Sigmoid colon (tissue), 6 donors: ENCODE measurements at regions not wholly inside any gene's neighbourhood (a gene's known extent, or its start where the extent isn't known, plus 50 kb on each side); places are given as distances from the start of the nearest gene placed in this dataset.

ENCODE experiments used
- DNase-seq: peaks from one replicate; pipeline ENCODE4 v3.0.0-alpha.2; 2019
- H3K27ac ChIP-seq, 4 donors: fragments of 200-600 bp; sonication (generic); one replicate each; pipeline ENCODE4 v1.5.1; 2016 to 2019; ENCODE audit warnings: mild to moderate bottlenecking in 1 of 4
- H3K27me3 ChIP-seq, 3 donors: fragments of 200-600 bp; sonication (generic); one replicate each; pipeline ENCODE4 v1.5.1; 2019; ENCODE audit warnings: mild to moderate bottlenecking in 1 of 3
- H3K36me3 ChIP-seq, 4 donors: fragments of 200-600 bp; sonication (generic); one replicate each; pipeline ENCODE4 v1.5.1; 2016 to 2019
- H3K4me1 ChIP-seq, 4 donors: fragments of 200-600 bp; sonication (generic); one replicate each; pipeline ENCODE4 v1.5.1; 2017 to 2019
- H3K4me3 ChIP-seq, 4 donors: fragments of 200-600 bp; sonication (generic); one replicate each; pipeline ENCODE4 v1.5.1; 2017 to 2019; ENCODE audit warnings: mild to moderate bottlenecking in 2 of 4, moderate library complexity in 1 of 4
- H3K9me3 ChIP-seq, 4 donors: fragments of 200-600 bp in 3 of 4; sonication (generic) in 3 of 4; one replicate each; pipeline versions ENCODE4 v1.5.1 to v1.6.1; 2013 to 2019
- CTCF ChIP-seq, 4 experiments: fragments of 450-650 bp in 3 of 4; fragments of 200-600 bp in 1 of 4; IDR thresholded peaks; one replicate each; pipeline ENCODE4 v1.5.1; 2016 to 2019; ENCODE audit warnings: antibody characterized with exemption in 4 of 4, mild to moderate bottlenecking in 3 of 4, moderate library complexity in 2 of 4
- EP300 ChIP-seq, 4 donors: sonication (generic); formaldehyde crosslinking; IDR thresholded peaks; one replicate each; pipeline ENCODE4 v1.6.1; 2017; ENCODE audit warnings: antibody characterized with exemption in 4 of 4
- POLR2A ChIP-seq, 2 donors: fragments of 450-650 bp; IDR thresholded peaks; one replicate each; pipeline ENCODE4 v1.6.1; 2016; ENCODE audit warnings: antibody characterized with exemption in 2 of 2, mild to moderate bottlenecking in 2 of 2, moderate library complexity in 2 of 2
- POLR2AphosphoS5 ChIP-seq, 4 donors: sonication (generic); formaldehyde crosslinking; IDR thresholded peaks; one replicate each; pipeline ENCODE4 v1.6.1; 2017; ENCODE audit warnings: antibody characterized with exemption in 4 of 4
- WGBS, 2 donors: extraction: QIAGEN DNeasy Blood & Tissue Kit; methylation state at CpG; one replicate each; pipeline ENCODE4 v1.1.7; 2013; 5-methylcytosine and 5-hydroxymethylcytosine counted together
- intact Hi-C: fragments of 100-400 bp; cut with DNase I; formaldehyde crosslinking; loops from one replicate; pipeline ENCODE4 v1.15.1; 2023
- donor health status: healthy with polysubstance abuse.
- donor health status: healthy.

- Histone ChIP-seq H3K36me3 (no peaks in the 10 kb centered on the region), H3K9me3 (no peaks in the 10 kb centered on the region), H3K27ac (no peak overlapping the region), H3K27me3 (no peaks in the 10 kb centered on the region), H3K4me3 (no peak overlapping the region), H3K4me1 (no peaks in the 10 kb centered on the region)
- intact Hi-C loops = no loop called here
- TF ChIP-seq EP300 (IDR thresholded peaks at IDR 0.05) (no peak), POLR2AphosphoS5 (IDR thresholded peaks at IDR 0.05) (no peak), POLR2A (IDR thresholded peaks at IDR 0.05) (no peak), CTCF (IDR thresholded peaks at IDR 0.05) (no peak)
- WGBS, 2 donors = 63 to 75% methylated on average over 1 of the region's 1 CpG
- DNase-seq = no peak
These were observed 1141.6 kb downstream of the KCNT2 start for GRCh38 chr1:195466639-195467038.

DNA sequence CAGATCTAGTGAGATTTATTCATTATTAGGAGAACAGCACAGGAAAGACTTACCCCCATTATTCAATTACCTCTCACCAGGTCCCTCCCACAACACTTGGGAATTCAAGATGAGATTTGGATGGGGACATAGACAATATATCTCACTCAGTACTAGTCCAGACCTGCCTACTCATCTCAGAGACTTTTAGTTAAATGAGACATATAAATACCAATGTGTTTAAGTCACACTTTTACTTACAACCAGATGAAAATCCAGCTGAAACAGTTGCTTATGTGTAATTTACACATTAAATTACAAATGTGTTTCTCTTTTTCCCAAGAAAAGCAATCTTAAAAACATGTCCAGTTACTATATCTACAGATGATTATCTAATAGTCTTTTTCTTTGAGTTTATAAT, 1145.6 kb downstream of the KCNT2 start:
- H3K36me3 ChIP-seq = no peaks in the 10 kb centered on the region
- H3K27ac ChIP-seq = no peak overlapping the region

GRCh38 chr1:195462152-195462551, 1146.1 kb downstream of the KCNT2 start:
- Histone ChIP-seq H3K4me1 (no peaks in the 10 kb centered on the region), H3K9me3 (no peaks in the 10 kb centered on the region), H3K27ac (no peak overlapping the region), H3K36me3 (no peaks in the 10 kb centered on the region), H3K27me3 (no peaks in the 10 kb centered on the region), H3K4me3 (no peak overlapping the region)
- no peak for DNase-seq
- 23 to 80% methylated on average over 2 of the region's 2 CpGs for WGBS, 2 donors
- intact Hi-C loops = no loop called here
- no peak for TF ChIP-seq CTCF (IDR thresholded peaks at IDR 0.05)
- TF ChIP-seq EP300 (IDR thresholded peaks at IDR 0.05) = no peak
- no peak for TF ChIP-seq POLR2AphosphoS5 (IDR thresholded peaks at IDR 0.05)

More for the DNA sequence above, 1145.6 kb downstream of the KCNT2 start:
- Histone ChIP-seq H3K4me1 (no peaks in the 10 kb centered on the region), H3K9me3 (no peaks in the 10 kb centered on the region), H3K4me3 (no peak overlapping the region), H3K27me3 (no peaks in the 10 kb centered on the region)
- TF ChIP-seq POLR2AphosphoS5 (IDR thresholded peaks at IDR 0.05) (no peak), CTCF (IDR thresholded peaks at IDR 0.05) (no peak), EP300 (IDR thresholded peaks at IDR 0.05) (no peak), POLR2A (IDR thresholded peaks at IDR 0.05) (no peak)
- no peak for DNase-seq
- intact Hi-C loops = no loop called here

DNA sequence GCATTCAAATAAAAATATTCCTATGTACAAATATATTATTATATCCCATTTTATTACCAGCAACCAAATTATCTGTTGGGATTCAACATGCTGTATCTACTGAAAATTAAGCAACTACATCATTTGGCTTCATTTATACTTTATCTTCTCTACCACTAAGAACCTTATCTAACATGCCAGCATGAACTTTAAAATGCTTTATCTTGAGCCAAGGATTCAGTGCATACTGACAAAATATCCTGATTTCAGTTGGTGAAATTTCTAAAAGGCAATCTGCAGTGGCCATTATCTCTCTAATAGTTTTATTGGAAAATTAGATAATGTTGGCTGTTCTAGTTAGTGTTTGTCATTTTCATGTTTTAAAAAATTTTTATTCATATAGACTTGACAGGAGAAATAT, 1149.9 kb downstream of the KCNT2 start:
- TF ChIP-seq POLR2AphosphoS5 (IDR thresholded peaks at IDR 0.05) = no peak
- TF ChIP-seq EP300 (IDR thresholded peaks at IDR 0.05) = no peak
- no peak for TF ChIP-seq CTCF (IDR thresholded peaks at IDR 0.05)
- TF ChIP-seq POLR2A (IDR thresholded peaks at IDR 0.05) = no peak
- Histone ChIP-seq H3K27ac (no peak overlapping the region), H3K36me3 (no peaks in the 10 kb centered on the region), H3K27me3 (no peaks in the 10 kb centered on the region), H3K9me3 (no peaks in the 10 kb centered on the region), H3K4me3 (no peak overlapping the region), H3K4me1 (no peaks in the 10 kb centered on the region)
- no peak for DNase-seq
- intact Hi-C loops = no loop called here

GRCh38 chr1:195450794-195451193, 1157.4 kb downstream of the KCNT2 start:
- 80 to 83% methylated on average over 2 of the region's 2 CpGs for WGBS, 2 donors
- H3K9me3 ChIP-seq = no peaks in the 10 kb centered on the region
- TF ChIP-seq POLR2AphosphoS5 (IDR thresholded peaks at IDR 0.05) (no peak), CTCF (IDR thresholded peaks at IDR 0.05) (no peak), EP300 (IDR thresholded peaks at IDR 0.05) (no peak), POLR2A (IDR thresholded peaks at IDR 0.05) (no peak)

More at GRCh38 chr1:195450794-195451193, 1157.4 kb downstream of the KCNT2 start:
- Histone ChIP-seq H3K4me1 (no peaks in the 10 kb centered on the region), H3K27me3 (no peaks in the 10 kb centered on the region), H3K27ac (no peak overlapping the region), H3K4me3 (no peak overlapping the region), H3K36me3 (no peaks in the 10 kb centered on the region)
- intact Hi-C loops = no loop called here
- no peak for DNase-seq
